ENCODE measurements at regions not wholly inside any gene's neighbourhood (a gene's known extent, or its start where the extent isn't known, plus 50 kb on each side); places are given as distances from the start of the nearest gene placed in this dataset.
"Not testable (repeated sequence)": the region's sequence is repeated elsewhere in the genome, so short reads cannot be mapped to it uniquely, and the experiment has no call there.

DNA sequence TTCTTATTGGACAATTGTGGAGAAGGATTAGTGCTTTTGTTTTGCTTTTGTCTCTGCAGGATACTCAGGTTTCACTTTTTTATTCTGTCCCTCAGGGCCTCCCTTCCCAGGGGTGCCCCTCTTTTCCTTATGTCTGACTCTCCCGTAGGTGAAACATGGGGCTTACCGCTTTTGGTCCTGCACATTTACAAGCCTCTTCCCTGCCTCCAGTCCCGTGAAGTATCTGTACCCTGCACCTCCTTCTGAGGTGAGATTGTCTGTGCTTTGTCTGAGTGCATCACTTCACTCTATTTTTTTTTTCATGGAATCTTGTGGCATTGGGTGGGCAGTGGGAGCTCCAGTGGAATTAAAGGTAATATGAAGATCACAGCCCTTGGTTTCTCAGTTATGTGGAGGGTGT is 758.1 kb upstream of the TPTE start:
- no peaks in the 10 kb centered on the region for H4K20me1 ChIP-seq (ENCODE audit: insufficient read depth, low read length)
- ChIA-PET CTCF (ENCODE audit: unreplicated experiment) (no interaction called here), POLR2A (no interaction called here)
- H3K4me3 ChIP-seq (ENCODE audit: low read depth, low read length, poor library complexity, severe bottlenecking), result no peak overlapping the region
- H3K36me3 ChIP-seq (ENCODE audit: insufficient read depth, low read length), result no peaks in the 10 kb centered on the region
- no TSS peak for BruUV-seq (replicated peaks)
- no peak for DNase-seq (ENCODE audit: low spot score)
- H3K4me1 ChIP-seq (ENCODE audit: insufficient read depth, low read length, poor library complexity, severe bottlenecking), result no peaks in the 10 kb centered on the region
- H3K9me3 ChIP-seq (ENCODE audit: low read length), result peaks cover 53% of the 10 kb centered on the region
- intact Hi-C loops (cut with micrococcal nuclease; ENCODE audit: unreplicated experiment), result no loop called here
- no peak overlapping the region for H3K27ac ChIP-seq (ENCODE audit: low read depth, low read length, poor library complexity, severe bottlenecking)
- H2AFZ ChIP-seq (ENCODE audit: low read length), result no peak overlapping the region
- H3K9me2 ChIP-seq (ENCODE audit: insufficient read depth, low read length), result no peaks in the 10 kb centered on the region
- no peaks in the 10 kb centered on the region for H3K79me2 ChIP-seq (ENCODE audit: insufficient read depth, low read depth, low read length)
- no peak overlapping the region for H3K4me2 ChIP-seq (ENCODE audit: low read length)
- no peak for TF ChIP-seq EZH2phosphoT487 (IDR thresholded peaks at IDR 0.05; ENCODE audit: borderline replicate concordance, low read depth, low read length)
- TF ChIP-seq, protein P1, sequence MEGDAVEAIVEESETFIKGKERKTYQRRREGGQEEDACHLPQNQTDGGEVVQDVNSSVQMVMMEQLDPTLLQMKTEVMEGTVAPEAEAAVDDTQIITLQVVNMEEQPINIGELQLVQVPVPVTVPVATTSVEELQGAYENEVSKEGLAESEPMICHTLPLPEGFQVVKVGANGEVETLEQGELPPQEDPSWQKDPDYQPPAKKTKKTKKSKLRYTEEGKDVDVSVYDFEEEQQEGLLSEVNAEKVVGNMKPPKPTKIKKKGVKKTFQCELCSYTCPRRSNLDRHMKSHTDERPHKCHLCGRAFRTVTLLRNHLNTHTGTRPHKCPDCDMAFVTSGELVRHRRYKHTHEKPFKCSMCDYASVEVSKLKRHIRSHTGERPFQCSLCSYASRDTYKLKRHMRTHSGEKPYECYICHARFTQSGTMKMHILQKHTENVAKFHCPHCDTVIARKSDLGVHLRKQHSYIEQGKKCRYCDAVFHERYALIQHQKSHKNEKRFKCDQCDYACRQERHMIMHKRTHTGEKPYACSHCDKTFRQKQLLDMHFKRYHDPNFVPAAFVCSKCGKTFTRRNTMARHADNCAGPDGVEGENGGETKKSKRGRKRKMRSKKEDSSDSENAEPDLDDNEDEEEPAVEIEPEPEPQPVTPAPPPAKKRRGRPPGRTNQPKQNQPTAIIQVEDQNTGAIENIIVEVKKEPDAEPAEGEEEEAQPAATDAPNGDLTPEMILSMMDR (conservative IDR thresholded peaks at IDR 0.05; ENCODE audit: low read length), result no peak

DNA sequence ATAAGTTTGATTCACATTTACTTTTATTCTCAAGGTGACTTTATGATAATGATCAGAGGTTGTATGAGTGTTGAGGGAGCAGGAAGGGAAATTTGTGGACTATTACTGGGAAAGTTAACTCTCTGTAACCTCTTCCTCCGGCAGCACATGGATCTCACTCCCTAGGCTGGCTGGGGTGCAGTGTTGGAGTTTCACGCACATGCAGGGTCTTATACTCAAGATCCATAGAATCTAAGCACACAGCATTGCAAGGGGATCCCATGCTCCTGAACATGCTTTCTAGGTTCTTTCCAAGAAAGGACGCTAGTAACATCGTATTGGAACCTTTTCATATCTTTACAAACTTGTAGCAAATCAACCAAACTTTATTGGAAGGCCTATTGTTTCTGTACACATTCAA is 757.6 kb upstream of the TPTE start:
- H4K20me1 ChIP-seq (ENCODE audit: insufficient read depth, low read length), result no peaks in the 10 kb centered on the region
- H3K79me2 ChIP-seq (ENCODE audit: insufficient read depth, low read depth, low read length), result no peaks in the 10 kb centered on the region
- peaks cover 48% of the 10 kb centered on the region for H3K9me3 ChIP-seq (ENCODE audit: low read length)
- H3K9me2 ChIP-seq (ENCODE audit: insufficient read depth, low read length), result no peaks in the 10 kb centered on the region
- intact Hi-C loops (cut with micrococcal nuclease; ENCODE audit: unreplicated experiment), result no loop called here
- H3K36me3 ChIP-seq (ENCODE audit: insufficient read depth, low read length), result no peaks in the 10 kb centered on the region
- H3K4me3 ChIP-seq (ENCODE audit: low read depth, low read length, poor library complexity, severe bottlenecking), result no peak overlapping the region
- no peak overlapping the region for H3K4me2 ChIP-seq (ENCODE audit: low read length)
- no peak overlapping the region for H3K27ac ChIP-seq (ENCODE audit: low read depth, low read length, poor library complexity, severe bottlenecking)
- ChIA-PET POLR2A (no interaction called here), CTCF (ENCODE audit: unreplicated experiment) (no interaction called here)
- no peak for DNase-seq (ENCODE audit: low spot score)
- no peak for TF ChIP-seq EZH2phosphoT487 (IDR thresholded peaks at IDR 0.05; ENCODE audit: borderline replicate concordance, low read depth, low read length)
- TF ChIP-seq, protein P1 (conservative IDR thresholded peaks at IDR 0.05; ENCODE audit: low read length), result no peak
- no TSS peak for BruUV-seq (replicated peaks)
- no peak overlapping the region for H2AFZ ChIP-seq (ENCODE audit: low read length)
- H3K4me1 ChIP-seq (ENCODE audit: insufficient read depth, low read length, poor library complexity, severe bottlenecking), result no peaks in the 10 kb centered on the region

DNA sequence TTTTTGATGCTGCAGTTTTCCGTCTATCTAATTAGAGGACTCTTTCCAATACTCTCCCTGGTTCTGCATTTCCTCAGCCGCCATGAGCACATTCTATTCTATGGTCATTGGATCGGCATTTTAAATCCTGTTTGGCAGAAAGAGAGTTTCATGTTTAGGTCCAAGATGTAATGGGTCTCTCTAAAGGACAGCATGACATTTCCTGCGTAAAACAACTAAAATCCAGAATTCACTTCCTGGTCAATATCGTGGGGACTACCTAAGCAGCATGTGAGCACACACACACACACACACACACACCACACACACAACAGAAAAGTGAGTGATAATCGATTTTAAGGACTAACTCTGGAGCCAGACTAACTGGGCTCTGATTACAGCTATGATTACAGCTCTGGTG is 757.1 kb upstream of the TPTE start:
- BruUV-seq (replicated peaks); intact Hi-C loops (cut with micrococcal nuclease; ENCODE audit: unreplicated experiment); H4K20me1 ChIP-seq (ENCODE audit: insufficient read depth, low read length); H3K4me1 ChIP-seq (ENCODE audit: insufficient read depth, low read length, poor library complexity, severe bottlenecking); CTCF ChIA-PET (ENCODE audit: unreplicated experiment); H3K27ac ChIP-seq (ENCODE audit: low read depth, low read length, poor library complexity, severe bottlenecking); H3K79me2 ChIP-seq (ENCODE audit: insufficient read depth, low read depth, low read length); H3K9me2 ChIP-seq (ENCODE audit: insufficient read depth, low read length); H3K36me3 ChIP-seq (ENCODE audit: insufficient read depth, low read length); POLR2A ChIA-PET; H3K4me3 ChIP-seq (ENCODE audit: low read depth, low read length, poor library complexity, severe bottlenecking); H3K4me2 ChIP-seq (ENCODE audit: low read length); H2AFZ ChIP-seq (ENCODE audit: low read length); DNase-seq (ENCODE audit: low spot score): not testable (repeated sequence)
- H3K9me3 ChIP-seq (ENCODE audit: low read length), result peaks cover 43% of the 10 kb centered on the region

DNA sequence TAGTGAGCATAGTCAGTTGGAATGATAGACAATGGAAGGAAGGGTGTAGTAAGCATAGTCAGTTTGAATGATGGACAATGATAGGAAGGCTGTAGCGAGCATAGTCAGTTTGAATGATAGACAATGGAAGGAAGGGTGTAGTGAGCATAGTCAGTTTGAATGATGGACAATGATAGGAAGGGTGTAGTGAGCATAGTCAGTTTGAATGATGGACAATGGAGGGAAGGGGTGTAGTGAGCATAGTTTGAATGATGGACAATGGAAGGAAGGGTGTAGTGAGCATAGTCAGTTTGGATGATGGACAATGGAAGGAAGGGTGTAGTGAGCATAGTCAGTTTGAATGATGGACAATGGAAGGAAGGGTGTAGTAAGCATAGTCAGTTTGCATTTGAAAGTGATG is 755.8 kb upstream of the TPTE start:
- DNase-seq (ENCODE audit: low spot score); CTCF ChIA-PET (ENCODE audit: unreplicated experiment); H3K27ac ChIP-seq (ENCODE audit: low read depth, low read length, poor library complexity, severe bottlenecking); H2AFZ ChIP-seq (ENCODE audit: low read length); H3K9me2 ChIP-seq (ENCODE audit: insufficient read depth, low read length); H3K36me3 ChIP-seq (ENCODE audit: insufficient read depth, low read length); BruUV-seq (replicated peaks); H4K20me1 ChIP-seq (ENCODE audit: insufficient read depth, low read length); H3K4me1 ChIP-seq (ENCODE audit: insufficient read depth, low read length, poor library complexity, severe bottlenecking); H3K4me3 ChIP-seq (ENCODE audit: low read depth, low read length, poor library complexity, severe bottlenecking); intact Hi-C loops (cut with micrococcal nuclease; ENCODE audit: unreplicated experiment); H3K79me2 ChIP-seq (ENCODE audit: insufficient read depth, low read depth, low read length); H3K4me2 ChIP-seq (ENCODE audit: low read length); POLR2A ChIA-PET: not testable (repeated sequence)
- H3K9me3 ChIP-seq (ENCODE audit: low read length), result peaks cover 38% of the 10 kb centered on the region

DNA sequence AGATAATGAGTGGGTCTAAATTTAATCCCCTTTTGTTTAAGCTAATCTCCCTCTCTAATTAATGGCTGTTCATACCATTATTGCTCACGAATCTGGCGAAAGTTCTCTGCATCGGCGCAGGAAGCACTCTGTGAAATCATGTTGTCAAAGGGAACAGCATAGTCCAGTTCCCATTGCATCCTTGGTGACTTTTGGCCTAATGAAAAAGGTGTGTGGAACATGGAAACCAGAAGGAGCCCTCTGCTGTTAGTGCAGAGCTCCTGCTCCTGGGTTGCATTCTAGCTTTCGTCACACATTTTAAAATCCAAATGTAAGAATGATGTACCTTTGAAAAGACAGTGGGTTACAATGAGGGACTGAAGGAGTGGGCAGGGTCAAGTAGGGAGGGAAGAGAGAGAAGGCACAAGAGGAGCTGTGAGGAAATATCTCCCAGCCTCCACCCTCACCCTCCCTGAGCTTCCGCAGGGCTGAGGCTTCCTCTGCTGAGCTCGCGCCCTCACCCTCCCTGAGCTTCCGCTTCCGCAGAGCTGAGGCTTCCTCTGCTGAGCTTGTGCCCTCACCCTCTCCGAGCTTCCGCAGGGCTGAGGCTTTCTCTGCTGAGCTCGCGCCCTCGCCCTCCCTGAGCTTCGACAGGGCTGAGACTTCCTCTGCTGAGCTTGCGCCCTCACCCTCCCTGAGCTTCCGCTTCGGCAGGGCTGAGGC is 754.3 kb upstream of the TPTE start:
- intact Hi-C loops (cut with micrococcal nuclease; ENCODE audit: unreplicated experiment); H2AFZ ChIP-seq (ENCODE audit: low read length); BruUV-seq (replicated peaks); H3K9me2 ChIP-seq (ENCODE audit: insufficient read depth, low read length); H3K36me3 ChIP-seq (ENCODE audit: insufficient read depth, low read length); H3K4me1 ChIP-seq (ENCODE audit: insufficient read depth, low read length, poor library complexity, severe bottlenecking); CTCF ChIA-PET (ENCODE audit: unreplicated experiment); H3K79me2 ChIP-seq (ENCODE audit: insufficient read depth, low read depth, low read length); H3K4me2 ChIP-seq (ENCODE audit: low read length); DNase-seq (ENCODE audit: low spot score); POLR2A ChIA-PET; H3K27ac ChIP-seq (ENCODE audit: low read depth, low read length, poor library complexity, severe bottlenecking); H4K20me1 ChIP-seq (ENCODE audit: insufficient read depth, low read length); H3K4me3 ChIP-seq (ENCODE audit: low read depth, low read length, poor library complexity, severe bottlenecking): not testable (repeated sequence)
- H3K9me3 ChIP-seq (ENCODE audit: low read length), result peaks cover 32% of the 10 kb centered on the region
